DOHH2 (cell line): ENCODE measurements at regions not wholly inside any gene's neighbourhood (a gene's known extent, or its start where the extent isn't known, plus 50 kb on each side); places are given as distances from the start of the nearest gene placed in this dataset.

Experiments
- H3F3A ChIP-seq: fragments of 200-600 bp; sonication (generic), shearing (Covaris generic); 2 replicates; pipeline ENCODE4 v1.6.0; 2016; ENCODE audit warnings: antibody characterized with exemption, mild to moderate bottlenecking; ENCODE audit not compliant: control insufficient read depth, insufficient read depth
- H3K27ac ChIP-seq: fragments of 200-600 bp; sonication (generic); 2 replicates; pipeline ENCODE4 v1.5.1; 2014; ENCODE audit warnings: low read depth, mild to moderate bottlenecking, low read length, moderate library complexity
- H3K27me3 ChIP-seq: fragments of 200-600 bp; sonication (generic); 2 replicates; pipeline ENCODE4 v1.6.1; 2014; ENCODE audit warnings: mild to moderate bottlenecking, low read length, mixed read lengths; ENCODE audit not compliant: control insufficient read depth
- H3K36me3 ChIP-seq: fragments of 200-600 bp; sonication (generic); 2 replicates; pipeline ENCODE4 v1.6.1; 2014; ENCODE audit warnings: mild to moderate bottlenecking, low read length, moderate library complexity, mixed read lengths; ENCODE audit not compliant: control insufficient read depth
- H3K4me1 ChIP-seq: fragments of 200-600 bp; sonication (generic); 2 replicates; pipeline ENCODE4 v1.6.1; 2014; ENCODE audit warnings: mild to moderate bottlenecking, low read length, mixed read lengths; ENCODE audit not compliant: control insufficient read depth
- H3K4me2 ChIP-seq: fragments of 200-600 bp; sonication (generic); 2 replicates; pipeline ENCODE4 v1.6.0; 2014; ENCODE audit warnings: mild to moderate bottlenecking, low read length, moderate library complexity
- H3K4me3 ChIP-seq: fragments of 200-600 bp; sonication (generic); 2 replicates; pipeline ENCODE4 v1.5.1; 2014; ENCODE audit warnings: mild to moderate bottlenecking, low read length, mixed read lengths
- H3K79me2 ChIP-seq: fragments of 200-600 bp; sonication (generic); 2 replicates; pipeline ENCODE4 v1.6.1; 2014; ENCODE audit warnings: mild to moderate bottlenecking, low read length, mixed read lengths; ENCODE audit not compliant: control insufficient read depth
- H3K9me2 ChIP-seq: fragments of 200-600 bp; sonication (generic); replicated peaks from 2 replicates; pipeline ENCODE4 v1.6.1; 2014; ENCODE audit warnings: mild to moderate bottlenecking, low read length, mixed read lengths; ENCODE audit not compliant: control insufficient read depth
- H3K9me3 ChIP-seq: fragments of 200-600 bp; sonication (generic); 2 replicates; pipeline ENCODE4 v1.6.1; 2014; ENCODE audit warnings: antibody characterized with exemption, low read length, mixed read lengths; ENCODE audit not compliant: control insufficient read depth, insufficient read depth
- H4K20me1 ChIP-seq: fragments of 200-600 bp; sonication (generic); 2 replicates; pipeline ENCODE4 v1.6.0; 2014; ENCODE audit warnings: low read depth, mild to moderate bottlenecking, antibody characterized with exemption, low read length, moderate library complexity; ENCODE audit not compliant: control insufficient read depth, insufficient read depth
- CTCF ChIP-seq: fragments of 200-600 bp; sonication (generic); IDR thresholded peaks from one replicate; pipeline ENCODE4 v1.5.1; 2014; ENCODE audit warnings: antibody characterized with exemption, mild to moderate bottlenecking, low read depth, low read length; ENCODE audit not compliant: poor library complexity, severe bottlenecking
- EZH2phosphoT487 ChIP-seq: fragments of 200-600 bp; sonication (generic); IDR thresholded peaks from 2 replicates; pipeline ENCODE4 v1.6.1; 2017; ENCODE audit warnings: borderline replicate concordance, mild to moderate bottlenecking, antibody characterized with exemption, low read length, moderate library complexity, mixed read lengths

- Histone ChIP-seq H3K4me2 (no peak overlapping the region), H3K4me1 (no peaks in the 10 kb centered on the region), H3K9me2 (no peaks in the 10 kb centered on the region), H3K79me2 (no peaks in the 10 kb centered on the region), H4K20me1 (no peaks in the 10 kb centered on the region), H3K36me3 (no peaks in the 10 kb centered on the region), H3K27ac (no peak overlapping the region), H3K27me3 (no peaks in the 10 kb centered on the region), H3K4me3 (no peak overlapping the region), H3K9me3 (no peaks in the 10 kb centered on the region), H3F3A (no peaks in the 10 kb centered on the region)
- TF ChIP-seq CTCF (no peak), EZH2phosphoT487 (no peak)
These were observed 366.1 kb upstream of the MMADHC start for GRCh38 chr2:149953627-149954026.

GRCh38 chr2:149931486-149931885 is 343.9 kb upstream of the MMADHC start:
- Histone ChIP-seq H3K4me2 (no peak overlapping the region), H3K36me3 (no peaks in the 10 kb centered on the region), H3K27me3 (no peaks in the 10 kb centered on the region), H4K20me1 (no peaks in the 10 kb centered on the region), H3F3A (no peaks in the 10 kb centered on the region), H3K79me2 (no peaks in the 10 kb centered on the region), H3K27ac (no peak overlapping the region), H3K4me1 (no peaks in the 10 kb centered on the region), H3K4me3 (no peak overlapping the region), H3K9me3 (no peaks in the 10 kb centered on the region), H3K9me2 (no peaks in the 10 kb centered on the region)
- no peak for TF ChIP-seq EZH2phosphoT487
- no peak for TF ChIP-seq CTCF

- no peak for TF ChIP-seq EZH2phosphoT487
- no peak for TF ChIP-seq CTCF
- Histone ChIP-seq H3K79me2 (no peaks in the 10 kb centered on the region), H3K4me2 (no peak overlapping the region), H3K4me1 (no peaks in the 10 kb centered on the region), H3K4me3 (no peak overlapping the region), H3K27me3 (no peaks in the 10 kb centered on the region), H4K20me1 (no peaks in the 10 kb centered on the region), H3K27ac (no peak overlapping the region), H3K36me3 (no peaks in the 10 kb centered on the region), H3K9me3 (no peaks in the 10 kb centered on the region), H3K9me2 (no peaks in the 10 kb centered on the region), H3F3A (no peaks in the 10 kb centered on the region)
These were observed 340.4 kb upstream of the MMADHC start for GRCh38 chr2:149928011-149928410.

GRCh38 chr2:149926149-149926548 is 338.6 kb upstream of the MMADHC start:
- TF ChIP-seq CTCF (no peak), EZH2phosphoT487 (no peak)
- Histone ChIP-seq H3F3A (no peaks in the 10 kb centered on the region), H3K36me3 (no peaks in the 10 kb centered on the region), H3K79me2 (no peaks in the 10 kb centered on the region), H4K20me1 (no peaks in the 10 kb centered on the region), H3K4me2 (no peak overlapping the region), H3K27ac (no peak overlapping the region), H3K4me3 (no peak overlapping the region), H3K27me3 (no peaks in the 10 kb centered on the region), H3K9me2 (no peaks in the 10 kb centered on the region), H3K9me3 (no peaks in the 10 kb centered on the region), H3K4me1 (no peaks in the 10 kb centered on the region)
